Immature natural killer cell (primary cell): ENCODE measurements at regions not wholly inside any gene's neighbourhood (a gene's known extent, or its start where the extent isn't known, plus 50 kb on each side); places are given as distances from the start of the nearest gene placed in this dataset.

ENCODE experiments used
- DNase-seq, 3 donors: peaks; one replicate each; pipeline ENCODE4 v3.0.0; 2022; ENCODE audit warnings: mixed read lengths in 1 of 3
- H3K27ac Mint-ChIP-seq, 6 donors: one replicate each; pipeline ENCODE4 v1.8.0; 2020; ENCODE audit warnings: mixed read lengths in 6 of 6, mild to moderate bottlenecking in 5 of 6, inconsistent platforms in 4 of 6, moderate library complexity in 3 of 6
- H3K27me3 Mint-ChIP-seq, 3 donors: one replicate each; pipeline ENCODE4 v1.8.0; 2020 to 2021; ENCODE audit warnings: low read depth in 3 of 3, mild to moderate bottlenecking in 3 of 3, mixed read lengths in 3 of 3, moderate library complexity in 3 of 3, inconsistent platforms in 1 of 3
- H3K36me3 Mint-ChIP-seq, 3 donors: one replicate each; pipeline ENCODE4 v1.8.0; 2020; ENCODE audit warnings: mixed read lengths in 3 of 3, inconsistent platforms in 2 of 3, mild to moderate bottlenecking in 2 of 3
- H3K4me1 Mint-ChIP-seq, 2 donors: one replicate each; pipeline ENCODE4 v1.8.0; 2020; ENCODE audit warnings: inconsistent platforms in 2 of 2, mild to moderate bottlenecking in 2 of 2, mixed read lengths in 2 of 2, moderate library complexity in 1 of 2
- H3K4me3 Mint-ChIP-seq, 5 donors: one replicate each; pipeline ENCODE4 v1.8.0; 2020; ENCODE audit warnings: mild to moderate bottlenecking in 5 of 5, mixed read lengths in 5 of 5, inconsistent platforms in 3 of 5, moderate library complexity in 3 of 5
- H3K9me3 Mint-ChIP-seq, 6 donors: one replicate each; pipeline ENCODE4 v1.8.0; 2020; ENCODE audit warnings: mild to moderate bottlenecking in 6 of 6, mixed read lengths in 6 of 6, inconsistent platforms in 4 of 6, moderate library complexity in 3 of 6

- Mint-ChIP-seq H3K27me3 (peaks cover 0 to 2% (median 0%) of the 10 kb centered on the region in 3 donors), H3K36me3 (peaks cover 0 to 7% (median 5%) of the 10 kb centered on the region in 3 donors), H3K4me3 (no peak overlapping the region), H3K9me3 (peaks cover 2 to 23% (median 10%) of the 10 kb centered on the region in 6 donors), H3K4me1 (peaks cover 0 to 7% of the 10 kb centered on the region in 2 donors), H3K27ac (no peak overlapping the region)
- no peak for DNase-seq
Observed at GRCh38 chr13:107458269-107458668, 757.1 kb downstream of the LIG4 start.

- DNase-seq, result no peak
- Mint-ChIP-seq H3K9me3 (peaks cover 2 to 25% (median 11%) of the 10 kb centered on the region in 6 donors), H3K27ac (no peak overlapping the region), H3K4me1 (peaks cover 2 to 8% of the 10 kb centered on the region in 2 donors), H3K4me3 (no peak overlapping the region), H3K27me3 (peaks cover 0 to 2% (median 0%) of the 10 kb centered on the region in 3 donors), H3K36me3 (peaks cover 0 to 7% (median 5%) of the 10 kb centered on the region in 3 donors)
Observed at GRCh38 chr13:107457686-107458085, 757.6 kb downstream of the LIG4 start.

GRCh38 chr13:107456431-107456830, 758.9 kb downstream of the LIG4 start:
- Mint-ChIP-seq H3K36me3 (peaks cover 4 to 7% (median 5%) of the 10 kb centered on the region in 3 donors), H3K4me1 (peaks cover 12 to 20% of the 10 kb centered on the region in 2 donors), H3K4me3 (no peak overlapping the region), H3K9me3 (peaks cover 2 to 32% (median 12%) of the 10 kb centered on the region in 6 donors), H3K27ac (no peak overlapping the region), H3K27me3 (peaks cover 0 to 2% (median 0%) of the 10 kb centered on the region in 3 donors)
- no peak for DNase-seq

GRCh38 chr13:107452833-107453232, 762.5 kb downstream of the LIG4 start:
- Mint-ChIP-seq H3K9me3 (peaks cover 10 to 45% (median 12%) of the 10 kb centered on the region in 6 donors), H3K27ac (no peak overlapping the region), H3K4me1 (peaks cover 35 to 45% of the 10 kb centered on the region in 2 donors), H3K27me3 (peaks cover 0 to 4% (median 2%) of the 10 kb centered on the region in 3 donors), H3K36me3 (peaks cover 5 to 8% (median 7%) of the 10 kb centered on the region in 3 donors), H3K4me3 (no peak overlapping the region)
- DNase-seq, result no peak

GRCh38 chr13:107450931-107451330, 764.4 kb downstream of the LIG4 start:
- peak overlapping the region in 2 of 6 donors; percentile 23 to 63 for H3K27ac Mint-ChIP-seq
- H3K27me3 Mint-ChIP-seq, result peaks cover 0 to 4% (median 2%) of the 10 kb centered on the region in 3 donors
- H3K36me3 Mint-ChIP-seq, result peaks cover 5 to 8% (median 7%) of the 10 kb centered on the region in 3 donors
- peak; percentile 48 to 50 (median 49) for DNase-seq
- peaks cover 10 to 54% (median 12%) of the 10 kb centered on the region in 6 donors for H3K9me3 Mint-ChIP-seq
- H3K4me3 Mint-ChIP-seq, result peak overlapping the region; percentile 36 to 67 (median 58)
- peaks cover 35 to 45% of the 10 kb centered on the region in 2 donors for H3K4me1 Mint-ChIP-seq

GRCh38 chr13:107450431-107450830, 764.9 kb downstream of the LIG4 start:
- Mint-ChIP-seq H3K36me3 (peaks cover 5 to 8% (median 7%) of the 10 kb centered on the region in 3 donors), H3K27ac (peak overlapping the region in 5 of 6 donors; percentile 16 to 67 (median 60)), H3K9me3 (peaks cover 7 to 55% (median 9%) of the 10 kb centered on the region in 6 donors), H3K4me3 (peak overlapping the region; percentile 30 to 65 (median 42)), H3K27me3 (peaks cover 0 to 4% (median 2%) of the 10 kb centered on the region in 3 donors), H3K4me1 (peaks cover 35 to 43% of the 10 kb centered on the region in 2 donors)
- no peak for DNase-seq

GRCh38 chr13:107447591-107447990, 767.7 kb downstream of the LIG4 start:
- Mint-ChIP-seq H3K27me3 (peaks cover 0 to 4% (median 2%) of the 10 kb centered on the region in 3 donors), H3K4me1 (peaks cover 33 to 36% of the 10 kb centered on the region in 2 donors), H3K27ac (no peak overlapping the region), H3K9me3 (peaks cover 4 to 43% (median 7%) of the 10 kb centered on the region in 6 donors), H3K36me3 (peaks cover 0 to 8% (median 0%) of the 10 kb centered on the region in 3 donors), H3K4me3 (no peak overlapping the region)
- DNase-seq, result no peak

GRCh38 chr13:107441279-107441678, 774.1 kb downstream of the LIG4 start:
- Mint-ChIP-seq H3K27ac (no peak overlapping the region), H3K4me1 (no peaks in the 10 kb centered on the region), H3K4me3 (no peak overlapping the region), H3K27me3 (peaks cover 0 to 5% (median 0%) of the 10 kb centered on the region in 3 donors), H3K36me3 (no peaks in the 10 kb centered on the region), H3K9me3 (peaks cover 3 to 24% (median 12%) of the 10 kb centered on the region in 6 donors)
- DNase-seq, result no peak

GRCh38 chr13:107438251-107438650, 777.1 kb downstream of the LIG4 start:
- DNase-seq, result no peak
- Mint-ChIP-seq H3K27me3 (peaks cover 0 to 5% (median 0%) of the 10 kb centered on the region in 3 donors), H3K4me3 (no peak overlapping the region), H3K36me3 (no peaks in the 10 kb centered on the region), H3K27ac (no peak overlapping the region), H3K9me3 (peaks cover 3 to 19% (median 10%) of the 10 kb centered on the region in 6 donors), H3K4me1 (no peaks in the 10 kb centered on the region)

GRCh38 chr13:107434347-107434746, 781.0 kb downstream of the LIG4 start:
- Mint-ChIP-seq H3K9me3 (peaks cover 0 to 11% (median 5%) of the 10 kb centered on the region in 6 donors), H3K4me3 (no peak overlapping the region), H3K4me1 (no peaks in the 10 kb centered on the region), H3K27ac (no peak overlapping the region), H3K36me3 (no peaks in the 10 kb centered on the region), H3K27me3 (peaks cover 0 to 5% (median 2%) of the 10 kb centered on the region in 3 donors)
- DNase-seq, result no peak

GRCh38 chr13:107427536-107427935, 787.8 kb downstream of the LIG4 start:
- no peak for DNase-seq
- Mint-ChIP-seq H3K27me3 (peaks cover 1 to 2% (median 2%) of the 10 kb centered on the region in 3 donors), H3K36me3 (no peaks in the 10 kb centered on the region), H3K4me1 (peaks cover 20 to 27% of the 10 kb centered on the region in 2 donors), H3K27ac (no peak overlapping the region), H3K9me3 (peaks cover 4 to 30% (median 6%) of the 10 kb centered on the region in 6 donors), H3K4me3 (no peak overlapping the region)

GRCh38 chr13:107422421-107422820, 792.9 kb downstream of the LIG4 start:
- H3K36me3 Mint-ChIP-seq, result no peaks in the 10 kb centered on the region
- peak; percentile 6 to 19 (median 18) for DNase-seq
- H3K4me3 Mint-ChIP-seq, result peak overlapping the region; percentile 7 to 56 (median 39)

GRCh38 chr13:107421951-107422350, 793.4 kb downstream of the LIG4 start:
- no peaks in the 10 kb centered on the region for H3K36me3 Mint-ChIP-seq
- peaks cover 33 to 45% of the 10 kb centered on the region in 2 donors for H3K4me1 Mint-ChIP-seq
- peaks cover 0 to 2% (median under 1%) of the 10 kb centered on the region in 3 donors for H3K27me3 Mint-ChIP-seq
- no peak for DNase-seq
- peaks cover 2 to 23% (median 9%) of the 10 kb centered on the region in 6 donors for H3K9me3 Mint-ChIP-seq
- no peak overlapping the region for H3K27ac Mint-ChIP-seq
- H3K4me3 Mint-ChIP-seq, result peak overlapping the region in 4 of 5 donors; percentile 1 to 56 (median 36)

More at GRCh38 chr13:107422421-107422820, 792.9 kb downstream of the LIG4 start:
- H3K4me1 Mint-ChIP-seq, result peaks cover 33 to 45% of the 10 kb centered on the region in 2 donors
- H3K27me3 Mint-ChIP-seq, result peaks cover 0 to 2% (median 0%) of the 10 kb centered on the region in 3 donors
- H3K27ac Mint-ChIP-seq, result no peak overlapping the region
- H3K9me3 Mint-ChIP-seq, result peaks cover under 1 to 23% (median 8%) of the 10 kb centered on the region in 6 donors

- H3K36me3 Mint-ChIP-seq, result peaks cover 0 to 4% (median 0%) of the 10 kb centered on the region in 3 donors
- H3K4me3 Mint-ChIP-seq, result peak overlapping the region in 1 of 5 donors; percentile 7
- peaks cover 33 to 45% of the 10 kb centered on the region in 2 donors for H3K4me1 Mint-ChIP-seq
- peaks cover 2 to 32% (median 12%) of the 10 kb centered on the region in 6 donors for H3K9me3 Mint-ChIP-seq
- DNase-seq, result no peak
- H3K27me3 Mint-ChIP-seq, result peaks cover 0 to 4% (median 2%) of the 10 kb centered on the region in 3 donors
- no peak overlapping the region for H3K27ac Mint-ChIP-seq
Observed at GRCh38 chr13:107421028-107421427, 794.3 kb downstream of the LIG4 start.
